Left colon (tissue), 2 donors: ENCODE measurements at regions not wholly inside any gene's neighbourhood (a gene's known extent, or its start where the extent isn't known, plus 50 kb on each side); places are given as distances from the start of the nearest gene placed in this dataset.
A peak's percentile ranks its signal among the peaks of the same experiment; 100 is the strongest.

Source experiments
- ATAC-seq: fragments of 200-7000 bp; cut with Tn5 transposase; one replicate; pipeline ENCODE4 v1.9.1; 2020; ENCODE audit warnings: mild to moderate bottlenecking, moderate library complexity
- DNase-seq, 2 donors: peaks; one replicate each; pipeline ENCODE4 v3.0.0-alpha.2; 2020
- intact Hi-C, 2 donors: fragments of 100-400 bp; cut with DNase I in 1 of 2; cut with micrococcal nuclease in 1 of 2; formaldehyde crosslinking; loops; one replicate each; pipeline versions ENCODE4 v1.11.2 to v1.14.0; 2022; cut with DNase I, micrococcal nuclease
- donor health status: DM: no; HTN: no; CAD: no.
- donor health status: DM: yes; HTN: yes; CAD: no.

DNA sequence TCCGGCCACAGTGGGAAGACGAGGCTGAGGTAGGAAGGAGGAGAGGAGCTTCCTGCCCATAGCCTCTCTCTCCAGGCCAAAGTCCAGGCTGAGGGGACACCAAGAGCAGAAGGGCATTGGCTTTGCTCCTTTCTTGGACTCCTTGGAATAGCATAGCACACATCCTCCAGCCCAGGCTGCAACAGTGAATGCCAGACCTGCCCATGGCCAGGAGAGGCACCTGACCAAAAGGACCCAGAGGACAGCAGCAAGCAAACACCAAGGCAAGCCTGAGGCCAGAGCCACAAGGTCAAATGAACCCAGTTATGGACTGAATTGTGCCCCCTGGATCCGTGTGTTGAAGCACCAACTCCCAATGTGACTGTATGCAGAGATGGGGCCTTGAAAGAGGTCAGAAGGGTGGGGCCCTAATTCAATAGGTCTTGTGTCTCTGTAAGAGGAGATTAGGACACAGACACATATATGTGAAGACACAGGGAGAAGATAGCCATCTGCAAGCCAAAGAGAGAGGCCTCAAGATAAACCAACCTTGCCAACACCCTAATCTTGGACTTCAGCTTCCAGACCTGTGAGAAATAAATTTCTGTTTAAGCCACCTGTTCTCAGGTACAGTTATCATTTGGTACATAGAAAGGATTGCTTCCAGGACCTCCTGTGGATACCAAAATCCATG, 126.5 kb upstream of the NXT1 start:
- intact Hi-C loops = no loop called here
- no peak for DNase-seq
- ATAC-seq = no peak

- no peak for DNase-seq
- intact Hi-C loops = no loop called here
- ATAC-seq = no peak
These were observed 127.9 kb upstream of the NXT1 start for GRCh38 chr20:23222531-23223200.

GRCh38 chr20:23217023-23217422, 130.9 kb upstream of the CD93 start:
- ATAC-seq (no peak), DNase-seq (no peak)
- intact Hi-C loops = no loop called here

- intact Hi-C loops = no loop called here
- no peak for DNase-seq
- no peak for ATAC-seq
These were observed 129.3 kb upstream of the CD93 start for GRCh38 chr20:23215344-23215995.

GRCh38 chr20:23214903-23215302, 128.8 kb upstream of the CD93 start:
- ATAC-seq (no peak), DNase-seq (no peak)
- intact Hi-C loops = no loop called here

DNA sequence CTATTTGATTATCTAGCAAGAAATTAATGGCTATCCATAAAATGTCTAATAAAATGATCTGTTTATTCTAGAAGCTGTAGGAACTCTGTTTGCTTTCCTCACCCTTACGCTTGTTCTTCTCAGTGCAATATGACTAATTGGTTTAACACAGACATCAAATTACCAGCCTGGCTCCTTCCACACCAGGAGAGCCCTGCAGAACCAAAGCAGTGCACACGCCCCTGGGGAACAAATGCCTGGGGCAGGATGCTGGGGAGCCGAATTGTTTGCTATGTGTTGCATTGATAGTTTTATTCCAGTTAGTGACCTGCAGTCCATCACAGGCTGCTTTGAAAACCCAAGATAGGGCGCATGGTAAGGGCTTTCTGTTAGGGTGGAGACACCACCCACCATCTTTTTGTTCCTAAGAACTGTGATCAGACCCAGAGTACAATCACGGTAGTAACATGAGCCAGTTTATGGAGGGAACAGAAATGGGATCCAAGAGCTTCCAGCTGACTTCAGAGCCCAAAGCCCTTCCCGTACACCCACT, 126.4 kb upstream of the CD93 start:
- intact Hi-C loops = no loop called here
- DNase-seq (no peak), ATAC-seq (no peak)

GRCh38 chr20:23212011-23212410, 125.9 kb upstream of the CD93 start:
- intact Hi-C loops = no loop called here
- ATAC-seq (no peak), DNase-seq (no peak)

DNA sequence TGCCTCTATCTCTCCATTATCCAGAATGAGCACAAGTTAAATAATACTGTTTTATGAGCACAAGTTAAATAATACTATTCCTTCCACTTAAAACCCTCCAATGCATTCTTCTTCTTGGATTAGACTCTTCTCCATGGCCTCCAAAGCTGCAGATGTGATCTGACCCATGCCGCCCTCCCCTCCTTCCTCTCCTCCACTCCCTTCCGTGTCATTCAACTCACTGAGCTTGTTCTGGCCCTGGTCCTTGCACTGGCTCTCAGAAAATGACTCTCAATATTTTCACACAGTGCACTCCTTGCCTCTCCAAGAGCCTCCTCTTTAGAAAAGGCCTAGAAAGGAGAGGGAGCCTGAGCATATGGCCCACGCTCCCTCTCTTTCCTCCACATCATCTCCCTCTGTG, 125.0 kb upstream of the CD93 start:
- DNase-seq = no peak
- intact Hi-C loops = no loop called here
- no peak for ATAC-seq

DNA sequence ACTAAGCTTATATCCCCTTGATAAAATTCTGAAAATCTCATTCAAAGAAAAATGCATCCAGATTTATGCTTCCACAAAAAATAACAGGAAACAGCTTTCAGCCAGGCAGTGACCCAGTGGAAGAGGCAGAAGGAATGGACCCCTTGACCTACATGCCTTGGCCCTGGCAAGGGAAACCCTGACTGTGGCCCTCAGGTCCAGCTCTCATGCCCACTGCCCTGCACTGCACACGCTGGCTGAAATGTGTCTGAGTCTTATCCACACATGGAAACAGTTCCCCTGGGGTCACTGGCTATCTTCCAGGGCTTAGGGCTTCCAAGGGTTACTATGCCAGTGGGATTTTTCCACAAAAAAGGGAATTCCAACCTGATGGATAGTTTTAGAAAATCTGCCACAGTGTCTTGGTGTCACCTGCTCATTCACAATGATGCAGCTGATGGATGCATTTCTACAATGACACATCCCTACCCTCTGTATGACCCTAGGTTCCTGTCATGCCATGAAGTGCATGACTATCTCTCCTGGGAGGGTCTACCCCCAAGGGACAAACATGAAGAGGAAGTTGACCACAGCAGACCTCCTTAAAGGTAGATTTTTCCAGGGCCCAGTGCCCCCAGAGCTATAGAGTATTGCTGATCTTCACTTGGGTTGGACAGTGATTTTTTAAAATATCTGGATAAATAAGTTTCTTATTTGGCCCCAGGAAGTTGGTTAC, 121.9 kb upstream of the CD93 start:
- DNase-seq (no peak), ATAC-seq (no peak)
- intact Hi-C loops = no loop called here

DNA sequence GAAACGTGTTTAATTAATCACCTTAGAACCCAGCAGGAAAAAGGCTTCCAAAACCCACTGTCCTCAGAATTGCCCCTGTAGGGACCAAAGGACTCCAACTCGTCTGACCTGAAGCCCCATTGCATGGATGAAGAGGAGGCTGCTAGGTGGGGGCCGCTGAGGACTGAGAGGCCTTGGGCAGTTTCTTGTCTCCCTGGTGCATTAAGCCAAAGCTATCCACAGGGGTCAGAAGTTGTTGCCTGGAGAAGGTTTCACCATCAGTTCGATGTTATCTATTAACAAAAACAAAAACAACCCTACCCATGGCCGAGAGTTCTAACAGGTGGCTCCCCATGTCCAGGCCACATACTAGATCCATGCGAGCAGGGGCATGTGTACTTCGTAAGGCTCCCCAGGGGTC, 120.9 kb upstream of the CD93 start:
- DNase-seq (no peak), ATAC-seq (no peak)
- intact Hi-C loops = no loop called here

- DNase-seq = no peak
- intact Hi-C loops = no loop called here
- no peak for ATAC-seq
These were observed 119.9 kb upstream of the CD93 start for GRCh38 chr20:23206061-23206460.

GRCh38 chr20:23205611-23206041, 119.5 kb upstream of the CD93 start:
- intact Hi-C loops = no loop called here
- ATAC-seq (peak; percentile 73), DNase-seq (peak; percentile 41 to 76)

DNA sequence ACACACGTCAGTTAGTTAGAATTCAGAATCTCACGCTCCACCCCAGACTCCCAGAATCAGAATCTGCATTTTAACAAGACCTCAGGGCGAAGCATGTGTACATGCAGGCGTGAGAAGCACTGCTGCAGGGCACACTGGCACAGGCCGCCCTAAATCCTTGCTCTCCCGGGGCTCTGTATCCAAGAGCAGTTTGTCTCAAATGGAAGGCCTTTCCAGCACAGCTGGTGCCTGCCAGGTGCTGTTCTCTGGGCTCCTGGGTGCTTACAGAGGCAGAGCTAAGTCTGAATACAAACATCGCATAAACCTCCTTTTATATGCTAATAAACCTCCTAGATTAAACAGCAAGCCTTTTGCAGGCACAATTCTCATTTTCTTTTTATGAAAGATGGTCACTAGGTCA, 119.1 kb upstream of the CD93 start:
- DNase-seq = no peak
- intact Hi-C loops = no loop called here
- ATAC-seq = peak; percentile 60

DNA sequence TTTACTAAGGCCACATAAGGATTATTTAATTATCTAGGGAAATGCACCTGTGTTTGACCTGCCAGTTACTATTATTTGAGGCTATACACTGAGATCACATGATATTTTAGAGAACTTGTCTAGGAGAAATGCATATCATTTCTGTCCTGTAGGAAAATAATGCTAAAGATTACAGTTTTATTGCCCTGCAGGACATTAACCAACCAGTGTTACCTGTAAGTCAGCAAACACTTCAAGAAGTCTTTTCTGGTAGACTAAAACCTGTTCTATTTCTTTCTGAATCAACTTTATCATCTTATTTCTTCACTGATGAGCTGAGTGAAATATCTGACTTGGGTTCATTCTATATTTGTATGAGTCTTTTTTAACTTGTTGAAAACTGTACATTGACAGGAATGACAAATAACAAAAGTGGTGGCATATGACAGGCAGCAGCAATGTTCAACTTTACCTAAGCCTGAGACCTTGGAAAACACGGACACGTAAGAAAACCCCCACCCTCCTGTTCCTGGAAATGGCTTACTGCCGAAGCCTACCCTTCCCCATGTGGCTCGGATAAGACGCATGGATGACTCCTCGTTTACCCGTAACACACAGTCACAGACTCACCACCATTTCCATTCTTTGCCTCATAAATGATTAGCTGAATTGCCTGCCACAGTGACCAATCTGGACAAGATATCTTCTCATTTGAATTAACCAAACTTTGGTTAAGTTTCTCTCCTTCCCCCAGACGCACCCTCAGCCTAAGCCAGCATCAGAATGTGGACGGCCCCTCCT, 118.0 kb upstream of the CD93 start:
- intact Hi-C loops = no loop called here
- ATAC-seq (no peak), DNase-seq (no peak)

DNA sequence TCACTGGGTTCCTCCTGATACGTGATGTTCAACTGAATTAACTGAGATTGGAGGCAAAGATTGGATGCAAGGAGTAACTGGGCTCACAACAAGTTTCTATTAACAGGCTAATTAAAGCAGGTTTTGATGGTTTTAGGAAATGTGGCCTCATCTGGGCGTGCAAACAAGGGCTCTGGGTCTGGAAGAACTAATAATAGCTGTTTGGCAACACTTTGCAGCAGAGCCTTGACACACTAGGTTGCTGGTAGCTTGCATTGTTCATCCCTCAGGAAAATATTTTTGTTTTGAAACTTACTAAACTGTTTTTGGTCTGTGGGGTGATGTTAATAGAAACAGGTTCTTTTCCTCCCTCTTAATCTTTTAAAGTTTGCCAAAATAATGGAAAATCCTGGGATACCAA, 117.2 kb upstream of the CD93 start:
- DNase-seq (no peak), ATAC-seq (no peak)
- intact Hi-C loops = no loop called here

DNA sequence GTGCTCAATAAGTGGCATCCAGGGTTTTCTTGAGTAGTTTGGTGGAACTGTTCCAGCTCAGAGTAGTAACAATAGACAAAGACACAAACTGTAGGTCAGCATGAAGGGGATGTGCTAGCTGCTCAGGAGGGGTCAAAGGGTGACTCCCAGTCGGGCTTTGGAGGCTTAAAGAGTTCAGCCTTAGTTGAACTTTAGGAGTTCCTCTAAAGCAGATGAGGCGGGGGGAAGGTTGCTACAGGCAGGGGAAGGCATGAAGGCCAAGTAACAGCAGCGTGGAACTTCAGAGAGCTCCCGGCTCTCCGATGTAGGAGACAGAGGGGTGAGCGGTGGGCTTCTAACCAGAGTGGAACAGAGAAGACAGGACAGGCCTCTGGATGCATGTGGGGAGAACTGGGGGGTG, 115.5 kb upstream of the CD93 start:
- no peak for ATAC-seq
- intact Hi-C loops = no loop called here

GRCh38 chr20:23200914-23201313, 114.8 kb upstream of the CD93 start:
- intact Hi-C loops = no loop called here

More for the DNA sequence above, 115.5 kb upstream of the CD93 start:
- DNase-seq = no peak

GRCh38 chr20:23200413-23200812, 114.3 kb upstream of the CD93 start:
- intact Hi-C loops = no loop called here
- ATAC-seq = no peak
- DNase-seq = no peak

More at GRCh38 chr20:23200914-23201313, 114.8 kb upstream of the CD93 start:
- ATAC-seq = peak; percentile 88
- DNase-seq = peak; percentile 46 to 48

GRCh38 chr20:23199356-23199755, 113.2 kb upstream of the CD93 start:
- no peak for ATAC-seq
- intact Hi-C loops = no loop called here
- no peak for DNase-seq
